ENCODE measurements at regions not wholly inside any gene's neighbourhood (a gene's known extent, or its start where the extent isn't known, plus 50 kb on each side); places are given as distances from the start of the nearest gene placed in this dataset.

- dilution Hi-C loops (cut with HindIII; ENCODE audit: low sequenced_read_pairs, unreplicated experiment) (no loop called here), intact Hi-C loops (cut with micrococcal nuclease) (no loop called here), in situ Hi-C loops (cut with MboI; ENCODE audit: low sequenced_read_pairs) (no loop called here)
- H3K4me1 ChIP-seq (ENCODE audit: control insufficient read depth, insufficient read depth, low read length), result no peaks in the 10 kb centered on the region
- TF ChIP-seq RAD21 (IDR thresholded peaks at IDR 0.05; ENCODE audit: low read length), result no peak
- no peak for TF ChIP-seq RCOR1 (IDR thresholded peaks at IDR 0.05; ENCODE audit: insufficient replicate concordance, low read length)
- no peak for TF ChIP-seq MXI1 (IDR thresholded peaks at IDR 0.05; ENCODE audit: borderline replicate concordance, low read depth, low read length)
- TF ChIP-seq ELK1 (IDR thresholded peaks at IDR 0.05; ENCODE audit: borderline replicate concordance, low read depth, low read length), result no peak
- TF ChIP-seq POLR2A (IDR thresholded peaks at IDR 0.05; ENCODE audit: low read depth, low read length), result no peak
- no peak for TF ChIP-seq FOS (IDR thresholded peaks at IDR 0.05; ENCODE audit: low read depth, low read length)
- no peak for TF ChIP-seq USF2 (IDR thresholded peaks at IDR 0.05; ENCODE audit: low read depth, low read length)
- TF ChIP-seq NFE2L2 (IDR thresholded peaks at IDR 0.05; ENCODE audit: low read depth, low read length), result no peak
- no peak for TF ChIP-seq RFX5 (IDR thresholded peaks at IDR 0.05; ENCODE audit: low read depth, low read length)
- no peak for TF ChIP-seq CHD1 (IDR thresholded peaks at IDR 0.05; ENCODE audit: low read depth, low read length)
- no peak for TF ChIP-seq MAFK (IDR thresholded peaks at IDR 0.05; ENCODE audit: low read depth, low read length)
- no peak for TF ChIP-seq BHLHE40 (IDR thresholded peaks at IDR 0.05; ENCODE audit: low read depth, low read length)
- peaks cover 4% of the 10 kb centered on the region for H3K27me3 ChIP-seq (ENCODE audit: control insufficient read depth, insufficient read depth, low read length)
- H3K14ac ChIP-seq (replicated peaks; ENCODE audit: low read depth, low read length), result no peak overlapping the region
- H4K5ac ChIP-seq (ENCODE audit: low read depth, low read length), result no peak overlapping the region
- H4K91ac ChIP-seq (ENCODE audit: insufficient read depth, low read depth, low read length), result no peak overlapping the region
- no CpG with 5 or more reads among the region's 6 CpGs for WGBS, 2 experiments (ENCODE audit: extremely low coverage in 2 of 2, insufficient read length in 1 of 2)
- no peaks in the 10 kb centered on the region for H3K36me3 ChIP-seq (ENCODE audit: control insufficient read depth, insufficient read depth, low read length)
- no peak overlapping the region for H3K23ac ChIP-seq (ENCODE audit: low read depth, low read length)
- ChIA-PET POLR2A (ENCODE audit: unreplicated experiment) (no interaction called here), CTCF (no interaction called here)
- no peak overlapping the region for H3K4me2 ChIP-seq (ENCODE audit: low read depth, low read length)
- no peak overlapping the region for H2BK5ac ChIP-seq (ENCODE audit: low read depth, low read length, poor library complexity, severe bottlenecking)
- peak overlapping the region; percentile 25 for H2AK9ac ChIP-seq (replicated peaks; ENCODE audit: low read depth, low read length, poor library complexity)
- H2AFZ ChIP-seq (replicated peaks; ENCODE audit: low read length, poor library complexity), result no peak overlapping the region
- H3K27ac ChIP-seq (ENCODE audit: insufficient read depth, low read length), result no peak overlapping the region
- H3K9me1 ChIP-seq (ENCODE audit: insufficient read depth, low read length), result no peaks in the 10 kb centered on the region
- ATAC-seq (ENCODE audit: low read depth), result 0 out of 2 replicates have a peak, but pooled peaks have one; percentile 16
- no peak overlapping the region for H3K4ac ChIP-seq (ENCODE audit: low read depth, low read length)
- no peak overlapping the region for H3K9ac ChIP-seq (ENCODE audit: low read depth, low read length)
- H3K4me3 ChIP-seq (ENCODE audit: insufficient read depth, low read depth, low read length), result no peak overlapping the region
- no peaks in the 10 kb centered on the region for H3K79me1 ChIP-seq (ENCODE audit: low read depth in 1 of 2, low read length in 2 of 2)
- H3K18ac ChIP-seq (ENCODE audit: low read depth, low read length), result no peak overlapping the region
- H2BK20ac ChIP-seq (ENCODE audit: low read depth, low read length), result no peak overlapping the region
- no peak overlapping the region for H2AK5ac ChIP-seq (ENCODE audit: low read depth, low read length)
- no peak overlapping the region for H2BK15ac ChIP-seq (ENCODE audit: low read depth, low read length)
- no peaks in the 10 kb centered on the region for H3K9me3 ChIP-seq (ENCODE audit: control insufficient read depth, insufficient read depth, low read length)
- no peaks in the 10 kb centered on the region for H4K20me1 ChIP-seq (ENCODE audit: insufficient read depth, low read length)
- no peak overlapping the region for H3K56ac ChIP-seq (ENCODE audit: extremely low read depth, insufficient read depth, low read length)
- H2BK120ac ChIP-seq (ENCODE audit: low read depth, low read length), result no peak overlapping the region
- H4K8ac ChIP-seq (ENCODE audit: low read depth in 2 of 2, low read length in 2 of 2), result no peak overlapping the region
- no peak for DNase-seq
- BruUV-seq (replicated peaks), result no TSS peak
Observed at GRCh38 chr6:156590482-156590881, 186.7 kb upstream of the ARID1B start.
